ENCODE measurements at regions not wholly inside any gene's neighbourhood (a gene's known extent, or its start where the extent isn't known, plus 50 kb on each side); places are given as distances from the start of the nearest gene placed in this dataset.
"Not testable (repeated sequence)": the region's sequence is repeated elsewhere in the genome, so short reads cannot be mapped to it uniquely, and the experiment has no call there.

DNA sequence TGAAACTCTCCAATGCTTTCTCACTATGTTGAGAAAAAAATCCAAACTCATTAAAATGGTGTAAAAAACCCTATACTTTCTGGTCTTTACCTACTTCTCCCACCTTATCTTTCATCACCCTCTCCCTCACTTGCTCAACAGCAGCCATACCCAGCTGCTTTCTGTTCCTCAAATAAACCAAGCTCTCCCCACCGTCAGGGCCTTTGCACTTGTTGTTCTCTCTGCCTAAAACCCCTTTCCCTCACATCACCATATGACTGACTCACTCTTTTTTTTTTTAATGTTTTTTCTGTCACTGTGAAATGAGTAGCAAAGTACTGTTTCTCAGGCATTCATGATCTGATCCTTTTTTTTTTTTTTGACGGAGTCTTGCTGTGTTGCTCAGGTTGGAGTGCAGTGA is 122.3 kb upstream of the TMEM164 start:
- no peak for DNase-seq

DNA sequence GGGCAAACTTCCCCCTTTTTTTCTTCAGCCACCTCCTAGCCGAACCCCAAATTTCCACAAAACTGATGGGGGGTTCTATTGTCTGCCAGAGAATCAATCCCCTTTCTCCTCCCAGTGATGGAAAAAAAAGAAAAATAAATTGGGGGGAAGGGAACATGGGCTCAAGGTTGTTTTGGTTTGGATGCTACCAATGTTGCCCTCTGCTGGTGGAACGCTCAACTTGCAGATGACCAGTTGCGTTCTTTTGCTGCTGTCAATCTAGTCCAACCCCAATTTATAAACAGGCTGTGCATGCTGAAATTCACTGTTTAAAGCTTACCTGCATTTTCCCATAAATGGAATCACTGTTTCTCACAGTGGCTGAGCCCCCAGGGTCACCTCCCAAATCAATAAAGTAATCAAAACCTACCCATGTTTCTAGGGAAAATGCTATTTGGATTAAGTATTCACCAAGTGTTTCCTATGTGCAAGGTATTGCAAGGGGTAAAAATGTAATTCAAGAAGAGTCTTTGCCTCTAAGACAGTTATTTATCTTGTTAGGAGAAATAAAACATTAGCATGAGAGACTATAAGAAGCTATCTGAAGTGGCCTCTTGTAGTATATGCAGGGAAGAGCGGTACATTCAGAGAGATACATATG is 116.7 kb upstream of the TMEM164 start:
- peak; percentile 5 for DNase-seq

DNA sequence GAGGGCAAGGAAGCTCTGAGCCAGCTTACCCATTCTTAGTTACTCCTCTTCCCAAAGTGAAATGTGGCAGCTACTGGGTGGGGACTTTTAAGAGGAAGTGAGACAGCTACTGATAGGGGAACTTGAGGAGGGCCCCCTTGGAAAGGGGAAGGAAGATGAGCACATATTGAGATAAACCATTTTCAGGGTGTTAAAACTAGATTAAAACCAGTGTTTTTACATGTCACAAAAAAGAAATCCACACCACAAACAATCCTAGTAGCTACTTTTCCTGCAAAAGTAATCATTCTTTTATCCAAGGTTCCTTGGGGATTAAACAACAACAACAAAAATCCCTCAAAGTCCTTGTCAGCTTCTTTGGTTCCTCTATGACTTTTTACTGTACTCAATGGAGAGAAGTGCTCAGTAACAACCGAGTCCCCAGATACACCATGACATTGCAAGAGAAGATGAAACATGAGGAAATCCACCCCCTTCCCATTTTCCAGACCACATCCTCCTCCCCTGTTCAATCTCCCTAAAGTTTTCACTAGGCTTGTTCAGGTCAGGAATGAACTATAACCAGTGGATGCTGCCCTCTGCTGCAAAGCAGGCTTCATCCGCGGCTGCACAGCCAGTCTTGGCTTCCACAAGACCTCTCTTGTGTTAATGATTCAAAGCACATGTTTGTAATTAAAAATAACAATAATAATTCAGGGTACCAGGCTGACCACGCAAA is 113.5 kb upstream of the TMEM164 start:
- no peak for DNase-seq

DNA sequence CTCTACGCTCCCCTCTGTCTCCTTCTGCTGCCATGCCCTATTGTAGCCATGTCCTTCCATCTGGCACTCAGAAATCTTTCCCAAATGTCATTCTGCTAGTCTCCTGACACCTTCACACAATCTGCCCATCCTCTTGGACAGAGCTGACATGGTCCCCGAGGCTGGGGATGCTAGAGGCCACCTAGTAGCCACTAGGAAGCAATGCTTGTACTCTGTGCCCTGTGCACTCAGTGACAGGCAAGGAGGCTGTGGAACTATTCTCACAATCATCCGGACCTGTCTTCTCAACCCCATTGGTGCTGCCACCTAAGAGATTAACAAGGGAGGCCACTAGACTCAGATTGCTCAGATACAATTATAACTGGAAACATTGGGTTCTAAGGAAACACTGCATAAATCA is 112.6 kb upstream of the TMEM164 start:
- no peak for DNase-seq

DNA sequence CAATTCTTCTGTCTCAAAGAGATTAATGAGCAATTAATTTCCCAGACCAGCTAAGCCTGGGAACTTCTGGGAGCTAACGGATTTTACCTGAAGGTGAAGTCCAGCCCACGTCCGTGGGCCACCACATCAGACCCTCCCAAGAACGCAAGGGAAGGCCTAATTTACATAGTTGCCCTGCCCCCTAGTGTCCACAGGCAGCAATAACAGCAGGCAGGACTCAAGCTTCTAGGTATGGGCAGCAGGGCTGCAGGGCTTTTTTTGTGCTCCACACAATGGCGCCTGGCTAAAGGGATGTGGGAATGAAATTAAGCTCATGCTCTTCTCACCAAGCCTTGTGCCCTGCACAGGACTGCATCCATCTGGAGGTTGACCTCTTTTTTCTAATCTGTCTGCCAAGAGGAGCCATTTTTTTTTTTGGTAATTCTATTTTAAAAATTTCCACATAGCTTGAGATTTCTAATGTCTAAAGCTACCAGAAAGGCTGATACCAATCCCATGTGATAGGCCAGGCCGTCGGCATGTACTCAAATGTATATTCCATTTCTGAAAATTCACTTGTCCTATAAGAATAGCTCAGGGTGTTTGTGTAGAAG is 111.9 kb upstream of the TMEM164 start:
- peak; percentile 40 for DNase-seq

DNA sequence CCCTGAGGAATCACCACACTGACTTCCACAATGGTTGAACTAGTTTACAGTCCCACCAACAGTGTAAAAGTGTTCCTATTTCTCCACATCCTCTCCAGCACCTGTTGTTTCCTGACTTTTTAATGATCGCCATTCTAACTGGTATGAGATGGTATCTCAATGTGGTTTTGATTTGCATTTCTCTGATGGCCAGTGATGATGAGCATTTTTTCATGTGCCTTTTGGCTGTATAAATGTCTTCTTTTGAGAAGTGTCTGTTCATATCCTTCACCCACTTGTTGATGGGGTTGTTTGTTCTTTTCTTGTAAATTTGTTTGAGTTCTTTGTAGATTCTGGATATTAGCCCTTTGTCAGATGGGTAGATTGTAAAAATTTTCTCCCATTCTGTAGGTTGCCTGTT is 106.9 kb upstream of the TMEM164 start:
- DNase-seq: not testable (repeated sequence)

DNA sequence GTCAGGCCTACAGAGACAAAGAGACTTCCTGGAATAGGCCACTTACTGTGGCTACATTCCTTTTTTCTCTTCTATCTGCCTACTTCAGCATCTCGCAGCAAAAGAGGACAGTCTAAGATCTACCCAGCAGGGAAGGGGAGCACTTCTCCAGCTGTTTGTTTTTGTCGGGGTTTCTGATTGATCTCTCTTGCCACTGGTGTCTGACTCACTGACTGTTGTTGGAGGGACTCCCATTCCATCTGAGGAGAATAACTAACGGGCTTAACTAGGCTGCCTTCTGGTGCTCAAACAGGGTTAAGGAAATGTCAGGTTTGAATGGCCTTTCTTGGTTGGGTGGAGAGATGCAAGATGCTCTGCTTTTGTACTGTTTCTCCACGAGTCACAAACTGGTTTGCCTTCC is 100.2 kb upstream of the TMEM164 start:
- DNase-seq: no peak

DNA sequence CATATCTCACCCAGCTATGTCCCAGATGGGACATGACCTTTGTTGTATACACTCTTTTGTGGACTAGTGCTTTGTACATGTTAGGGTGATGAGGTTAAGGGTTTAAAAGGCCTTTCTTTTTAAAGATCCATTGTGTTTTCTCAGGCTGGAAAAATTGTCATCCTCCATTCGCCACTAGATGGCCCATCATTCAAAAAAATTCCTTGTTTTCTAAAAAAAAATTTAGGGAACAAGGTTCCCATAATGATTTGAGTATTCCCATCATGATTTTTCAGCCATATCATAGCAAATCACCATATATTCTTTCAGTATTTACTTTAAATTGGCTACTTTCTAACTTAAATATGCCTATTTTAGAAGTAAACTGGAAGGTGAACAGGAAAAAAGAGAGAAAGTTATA is 91.9 kb upstream of the TMEM164 start:
- no peak for DNase-seq

DNA sequence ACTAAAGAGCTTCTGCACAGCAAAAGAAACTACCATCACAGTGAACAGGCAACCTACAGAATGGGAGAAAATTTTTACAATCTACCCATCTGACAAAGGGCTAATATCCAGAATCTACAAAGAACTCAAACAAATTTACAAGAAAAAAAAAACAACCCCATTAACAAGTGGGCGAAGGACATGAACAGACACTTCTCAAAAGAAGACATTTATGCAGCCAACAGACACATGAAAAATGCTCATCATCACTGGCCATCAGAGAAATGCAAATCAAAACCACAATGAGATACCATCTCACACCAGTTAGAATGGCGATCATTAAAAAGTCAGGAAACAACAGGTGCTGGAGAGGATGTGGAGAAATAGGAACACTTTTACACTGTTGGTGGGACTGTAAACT is 89.9 kb upstream of the TMEM164 start:
- DNase-seq: not testable (repeated sequence)

DNA sequence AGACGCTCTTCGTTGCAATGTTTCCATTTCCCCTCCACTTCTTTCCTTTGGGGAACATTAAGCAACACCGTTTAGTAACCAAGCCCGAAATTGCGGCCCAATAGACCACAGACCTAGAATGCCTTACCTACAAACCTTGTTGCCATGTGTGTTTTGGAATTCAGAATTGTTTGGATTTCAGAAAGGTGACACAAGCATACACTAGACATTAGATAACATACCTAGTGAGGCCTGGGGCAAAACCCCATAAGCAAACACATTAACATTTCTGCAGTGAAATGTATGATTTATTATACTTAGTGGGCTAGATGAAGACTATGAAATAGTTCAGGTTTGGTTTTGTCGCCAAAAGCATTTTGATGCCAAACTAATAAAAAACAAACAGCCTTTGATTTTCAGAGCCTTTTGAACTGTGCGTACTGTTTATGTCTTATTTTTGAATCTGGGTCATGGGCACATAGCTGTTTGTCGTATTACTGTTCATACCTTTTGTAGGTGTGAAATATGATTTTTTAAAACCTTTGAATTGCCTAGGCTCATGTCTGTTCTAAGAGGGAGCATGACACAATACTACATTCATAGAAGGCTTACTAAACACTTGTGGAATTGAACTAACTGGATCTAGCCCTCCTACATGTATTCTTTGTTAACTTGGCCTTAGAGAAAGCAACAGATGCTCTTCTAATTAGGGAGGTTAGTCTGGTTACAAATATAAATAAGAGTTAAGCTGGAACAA is 88.6 kb upstream of the TMEM164 start:
- no peak for DNase-seq

DNA sequence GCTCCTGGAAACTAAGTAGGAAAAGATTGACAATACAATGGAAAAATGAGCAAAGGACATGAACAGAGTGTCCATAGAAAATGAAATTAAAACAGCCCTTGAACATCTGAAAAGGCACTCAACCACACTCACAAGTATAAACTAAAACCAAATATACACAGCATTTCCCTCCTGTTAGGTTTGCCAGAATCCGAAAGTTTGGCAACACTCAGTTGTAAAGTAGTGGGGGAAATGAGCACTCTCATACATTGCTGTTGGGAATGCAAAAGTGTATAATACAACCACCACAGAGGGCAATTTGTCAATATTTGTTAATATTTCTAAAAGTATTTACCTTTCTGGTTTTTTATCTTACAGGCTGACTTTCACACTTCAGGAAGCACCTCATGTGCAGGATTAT is 84.2 kb upstream of the TMEM164 start:
- no peak for DNase-seq

DNA sequence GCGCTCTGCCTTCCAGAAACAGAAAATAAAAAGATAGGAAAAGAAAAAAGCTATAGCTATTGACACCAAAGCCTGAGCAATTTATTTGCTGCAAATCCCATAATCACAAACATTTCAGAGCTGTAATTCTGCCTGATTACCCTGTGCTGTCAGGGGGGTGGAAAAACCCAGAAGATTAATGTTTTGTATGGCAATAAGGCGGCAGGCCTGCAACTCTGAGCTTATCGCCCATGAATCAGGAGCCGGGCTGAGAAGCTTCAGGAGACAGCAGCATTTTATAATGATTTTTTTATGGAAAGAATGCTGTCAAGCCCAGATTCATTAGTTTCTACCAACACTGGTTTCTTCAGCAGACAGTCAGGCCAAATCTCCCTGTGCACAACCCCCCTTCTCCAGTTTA is 82.6 kb upstream of the TMEM164 start:
- no peak for DNase-seq

DNA sequence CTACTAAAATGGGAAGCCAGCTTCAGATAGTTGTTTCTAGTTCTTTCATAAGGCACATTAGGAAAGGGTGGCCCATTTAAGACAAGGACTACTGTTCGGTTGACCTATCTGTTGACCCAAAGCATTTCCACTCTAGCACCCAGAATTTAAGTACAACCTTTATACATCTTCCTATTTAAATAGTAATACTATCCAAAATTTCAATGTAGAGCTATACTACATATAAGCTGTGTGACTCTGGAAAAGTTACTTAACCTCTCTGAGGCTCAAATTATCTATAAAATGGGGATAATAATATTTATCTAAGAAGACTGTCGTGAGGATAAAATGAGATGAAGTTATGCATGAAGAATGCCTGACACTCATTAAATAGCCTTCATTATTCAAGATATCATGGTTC is 82.0 kb upstream of the TMEM164 start:
- no peak for DNase-seq

DNA sequence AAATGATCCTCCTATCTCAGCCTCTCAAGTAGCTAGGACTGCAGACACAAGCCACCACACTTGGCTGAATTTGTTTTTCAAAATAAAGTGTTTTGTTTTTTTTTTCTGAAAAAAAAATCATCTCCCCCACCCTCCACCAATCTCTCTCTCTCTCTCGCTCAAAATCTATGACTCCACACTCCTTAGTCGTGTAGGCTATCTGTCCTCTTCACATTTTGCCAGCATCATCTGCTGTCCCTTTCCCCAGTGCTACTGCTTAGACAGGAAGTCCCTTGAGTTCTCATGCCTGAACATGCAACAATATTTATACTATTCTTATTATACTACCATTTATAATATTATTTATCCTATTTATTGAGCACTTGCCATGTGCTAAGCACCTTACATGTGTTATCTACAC is 80.7 kb upstream of the TMEM164 start:
- DNase-seq: no peak

DNA sequence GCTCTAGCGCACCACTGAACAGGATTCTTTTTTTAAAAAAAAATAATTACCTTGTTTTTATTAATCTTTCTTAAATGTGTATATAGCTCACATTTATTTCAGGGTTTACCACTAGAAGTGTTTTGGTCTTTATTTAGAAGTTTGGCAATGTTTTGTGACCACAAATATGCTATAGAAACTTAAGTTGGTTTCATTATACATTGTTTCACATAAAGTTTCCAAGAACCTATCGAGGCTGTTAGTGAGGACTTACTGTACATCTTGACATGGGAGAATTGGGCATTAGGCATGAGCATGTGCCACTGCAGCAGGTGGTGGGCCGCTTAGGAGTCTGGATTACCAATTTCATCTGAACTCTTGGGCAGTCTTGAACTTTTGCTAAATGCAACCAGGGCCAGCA is 77.9 kb upstream of the TMEM164 start:
- DNase-seq: not testable (repeated sequence)

DNA sequence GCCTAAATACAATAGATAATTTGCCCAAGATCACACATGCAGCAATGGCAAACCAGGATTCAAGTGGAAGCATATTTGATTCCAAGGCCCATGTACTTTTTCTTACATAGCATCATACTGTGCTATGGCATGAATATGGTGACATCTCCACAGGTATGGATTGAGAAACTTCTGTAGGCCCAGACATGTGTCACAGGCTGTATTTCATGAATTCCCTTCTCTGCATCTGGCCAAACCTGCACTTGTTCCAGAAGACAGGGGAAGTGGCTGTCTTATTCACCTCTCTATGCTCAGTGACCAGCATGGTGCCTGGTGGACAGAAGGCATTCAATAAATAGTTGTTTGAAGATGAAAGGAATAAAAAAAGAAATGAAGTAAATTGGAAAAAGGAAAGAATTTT is 77.3 kb upstream of the TMEM164 start:
- no peak for DNase-seq

DNA sequence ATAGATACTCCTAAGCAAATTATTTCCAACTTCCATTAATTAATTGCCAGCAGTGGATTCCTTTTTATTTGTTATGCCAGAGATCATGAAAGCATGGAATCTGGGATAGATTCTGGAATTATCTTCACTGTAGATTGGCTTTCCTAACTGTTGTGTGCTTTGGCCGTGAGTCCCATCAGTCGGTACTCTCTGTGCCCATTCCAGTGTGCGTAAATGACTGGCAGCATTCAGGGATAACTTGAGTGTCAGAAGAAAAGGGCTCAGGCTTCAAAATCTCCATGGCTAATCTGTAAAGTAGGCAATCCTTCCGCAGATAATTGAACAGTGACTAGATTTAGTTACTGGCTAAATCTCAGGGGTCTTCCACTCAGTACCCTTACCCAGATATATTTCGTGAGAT is 76.8 kb upstream of the TMEM164 start:
- no peak for DNase-seq

DNA sequence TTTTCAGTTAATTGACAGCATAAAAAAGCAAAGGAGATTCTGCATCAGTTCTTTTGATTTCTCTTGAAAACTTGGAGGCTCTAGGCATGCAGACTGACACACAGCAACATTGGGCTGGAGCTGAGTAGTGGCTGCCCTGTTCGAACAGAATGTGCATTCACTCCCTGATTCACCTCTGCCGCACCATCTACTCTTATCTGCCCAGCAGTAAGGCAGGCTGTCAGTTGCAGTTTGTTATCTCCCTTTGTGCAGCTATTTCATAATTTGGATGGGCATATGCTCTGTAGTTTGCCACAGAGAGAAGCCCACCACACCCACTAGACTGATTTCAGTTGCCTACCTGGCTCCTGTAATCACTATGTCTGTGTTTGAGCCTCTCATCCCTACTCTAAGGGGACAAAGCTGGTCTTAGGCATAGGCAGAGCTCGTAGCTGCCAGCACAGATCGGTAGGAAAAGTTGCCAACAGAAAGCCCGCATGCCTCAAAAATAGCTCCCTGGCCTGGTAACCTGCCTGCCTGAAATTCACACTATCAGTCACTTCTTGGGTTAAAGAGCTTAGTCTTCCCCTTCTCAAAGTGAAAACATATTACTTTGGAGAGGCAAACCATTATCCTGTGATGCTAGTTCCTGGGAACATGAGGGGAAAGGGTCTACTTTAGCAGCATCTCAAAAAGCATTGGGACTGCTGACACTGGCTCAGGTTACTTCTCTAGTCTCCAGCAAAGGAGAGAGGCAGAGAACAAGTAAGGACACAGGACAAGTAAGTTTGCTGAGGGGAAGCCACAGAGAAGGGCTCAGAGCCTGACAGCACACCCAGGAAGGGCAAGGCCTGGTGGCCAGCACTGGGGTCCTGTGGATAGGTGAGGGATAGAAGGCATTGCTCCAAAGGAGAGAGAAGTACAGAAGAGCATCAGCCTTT is 75.9 kb upstream of the TMEM164 start:
- no peak for DNase-seq

DNA sequence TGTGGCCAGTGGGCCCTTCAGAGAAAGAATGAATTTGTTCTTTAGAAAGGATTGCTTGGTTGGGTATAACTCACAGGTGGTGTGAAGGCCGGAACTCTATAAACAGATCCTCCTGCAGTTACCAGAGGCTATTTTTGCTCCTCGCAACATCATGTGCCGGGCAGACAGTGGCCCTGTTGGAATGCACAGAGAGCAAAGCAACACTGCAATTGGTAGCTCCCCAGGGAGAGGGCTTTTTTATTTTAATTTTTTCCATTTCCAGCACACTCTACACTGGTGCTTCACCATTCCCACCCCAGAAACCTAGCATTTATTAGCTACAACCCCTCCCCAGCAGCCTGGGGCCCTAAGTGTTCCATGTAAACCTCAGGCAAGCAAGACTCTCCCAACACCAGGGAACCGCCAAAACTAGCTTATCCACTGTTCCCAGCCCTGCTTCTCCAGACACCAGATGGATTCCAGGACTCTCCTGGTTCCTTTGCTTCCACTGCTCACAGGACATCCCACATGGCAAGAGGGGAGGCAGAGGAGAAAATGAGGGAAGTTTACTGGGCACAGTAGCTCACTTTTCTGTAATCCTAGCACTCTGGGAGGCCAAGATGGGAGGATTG is 75.1 kb upstream of the TMEM164 start:
- DNase-seq: no peak

DNA sequence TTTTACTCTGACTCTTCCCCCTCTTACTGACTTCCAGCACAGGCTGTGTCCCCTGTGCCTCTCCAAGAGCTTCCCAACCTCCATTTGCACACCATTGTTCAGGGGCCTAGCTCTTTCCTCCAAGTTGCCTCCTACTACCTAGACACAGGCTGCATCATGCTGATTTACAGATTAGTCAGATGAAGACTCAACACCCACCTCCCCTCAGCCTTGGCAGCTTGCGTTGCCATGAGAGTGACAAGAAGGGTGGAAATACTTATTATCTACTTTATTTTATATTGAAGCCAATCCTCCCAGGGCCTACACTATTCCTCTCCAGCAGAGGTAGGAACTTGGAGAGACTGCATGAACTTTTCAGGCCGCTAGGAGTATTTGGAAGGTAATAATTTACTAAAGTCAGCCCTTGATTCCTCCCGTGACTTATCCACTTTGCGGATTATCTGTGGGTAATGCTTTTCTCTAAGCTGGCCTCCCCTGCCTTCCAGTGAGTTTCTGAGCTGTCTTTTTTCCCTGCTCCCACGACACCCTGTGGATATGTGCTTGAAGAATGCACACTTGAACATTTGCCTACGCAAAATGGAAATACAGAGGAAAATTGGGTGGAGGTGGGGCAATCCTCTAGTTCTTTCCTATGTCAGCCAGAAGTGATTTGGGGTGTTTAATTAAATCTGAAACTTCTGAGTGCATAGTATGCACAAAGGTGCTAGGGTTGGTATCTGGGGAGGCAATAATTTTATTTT is 74.1 kb upstream of the TMEM164 start:
- DNase-seq: no peak

DNA sequence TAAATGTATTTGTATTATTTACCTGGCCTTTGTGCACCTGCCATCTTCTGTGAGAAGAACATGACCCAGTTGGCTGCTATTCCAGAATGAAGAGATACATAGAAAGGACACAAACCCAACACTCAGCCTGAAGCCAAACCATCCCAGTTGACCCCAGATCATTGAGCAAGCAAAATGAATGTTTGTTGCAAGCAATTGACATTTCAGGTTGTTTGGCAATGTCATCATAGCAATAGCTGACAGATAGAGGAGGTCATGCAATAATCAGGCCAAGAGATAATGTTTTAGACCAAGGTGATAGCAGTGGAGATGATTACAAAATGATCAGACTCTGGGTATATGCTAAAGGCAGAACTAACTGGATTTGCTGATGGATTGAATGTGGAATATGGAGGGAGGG is 71.2 kb upstream of the TMEM164 start:
- no peak for DNase-seq

DNA sequence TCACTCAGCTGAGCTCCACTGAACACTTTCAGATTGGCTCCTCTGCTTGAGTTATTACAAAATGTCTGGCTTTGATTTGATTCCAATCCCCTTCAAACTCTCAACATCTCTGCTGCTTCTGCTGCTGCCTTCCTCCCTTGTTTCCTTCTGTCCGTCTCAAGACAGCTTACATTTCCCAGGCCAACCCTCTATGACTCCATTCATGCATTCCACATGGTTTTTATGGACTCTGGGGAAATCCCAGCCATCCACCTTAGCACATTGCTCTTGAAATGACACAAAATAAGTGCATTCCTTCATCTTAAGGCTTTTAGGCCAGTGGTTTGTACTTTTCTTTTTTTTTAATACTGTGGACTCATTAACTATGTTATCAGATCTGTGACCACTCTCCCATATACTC is 68.5 kb upstream of the TMEM164 start:
- no peak for DNase-seq
